COLO829 (cell line): ENCODE measurements at regions not wholly inside any gene's neighbourhood (a gene's known extent, or its start where the extent isn't known, plus 50 kb on each side); places are given as distances from the start of the nearest gene placed in this dataset.

Source experiments
- DNase-seq: peaks from one replicate; pipeline ENCODE4 v3.0.0; 2012; ENCODE audit warnings: low spot score

DNA sequence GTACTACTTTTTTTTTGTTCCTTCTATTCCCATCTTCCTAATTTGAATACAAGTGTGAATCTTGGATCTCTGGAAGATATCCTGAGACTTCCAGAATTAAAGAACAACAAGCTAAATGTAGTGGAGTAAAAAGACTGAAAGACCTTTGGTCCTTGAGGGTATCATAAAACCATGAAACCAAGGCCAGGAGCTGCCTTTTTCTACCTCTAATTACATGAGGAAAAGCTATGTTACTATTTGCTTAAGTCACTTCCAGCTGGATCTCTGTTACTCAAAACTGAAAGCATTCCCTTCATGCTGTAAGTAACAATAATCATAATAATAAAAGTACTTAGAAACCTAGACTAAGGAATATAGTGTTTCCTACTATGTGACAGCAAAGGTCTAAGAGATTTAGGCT, 649.6 kb downstream of the KCTD16 start:
- DNase-seq = no peak

GRCh38 chr5:144815131-144815530, 644.5 kb downstream of the KCTD16 start:
- DNase-seq = no peak

- no peak for DNase-seq
These were observed 642.1 kb downstream of the KCTD16 start for GRCh38 chr5:144812763-144813162.

GRCh38 chr5:144800169-144800568, 629.5 kb downstream of the KCTD16 start:
- DNase-seq = no peak

DNA sequence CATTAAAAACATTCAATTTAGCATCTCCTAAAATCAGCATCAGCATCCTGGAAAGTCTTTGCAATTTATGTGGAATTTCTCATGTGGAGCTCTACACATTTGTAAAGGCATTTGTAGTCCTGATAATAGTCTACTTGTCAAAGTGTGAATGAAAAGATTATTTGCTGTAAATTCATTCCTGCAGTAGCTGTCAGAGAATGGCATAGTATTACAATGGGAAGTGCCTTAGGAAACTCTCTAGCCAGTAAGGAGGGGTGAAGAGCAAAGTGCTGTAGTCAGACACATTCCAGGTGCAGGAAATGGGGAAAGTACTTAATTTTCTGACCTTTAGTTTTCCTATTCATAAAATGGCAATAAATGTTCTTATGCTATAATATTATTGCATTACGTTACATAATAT, 627.9 kb downstream of the KCTD16 start:
- DNase-seq = no peak

DNA sequence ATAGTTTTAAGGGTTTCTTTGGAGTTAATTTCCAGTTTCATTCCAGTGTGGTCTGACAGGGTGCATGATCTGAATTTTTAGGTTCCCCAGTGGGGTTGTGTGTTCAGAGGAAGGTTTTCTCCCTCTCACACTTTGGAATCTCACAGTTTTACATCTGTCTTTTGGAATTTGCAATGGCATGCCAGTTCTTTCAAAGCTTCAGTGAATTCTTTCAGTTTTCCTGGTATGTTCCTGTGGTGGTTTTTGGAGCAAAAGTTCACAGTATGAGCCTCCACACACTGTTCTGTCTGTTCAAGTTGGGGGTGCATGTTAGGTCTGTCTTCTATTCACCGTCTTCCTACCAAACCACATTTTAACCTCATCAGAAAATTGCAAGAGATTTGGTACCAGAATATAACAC, 624.2 kb downstream of the KCTD16 start:
- no peak for DNase-seq

- no peak for DNase-seq
These were observed 617.9 kb downstream of the KCTD16 start for GRCh38 chr5:144788556-144788955.

DNA sequence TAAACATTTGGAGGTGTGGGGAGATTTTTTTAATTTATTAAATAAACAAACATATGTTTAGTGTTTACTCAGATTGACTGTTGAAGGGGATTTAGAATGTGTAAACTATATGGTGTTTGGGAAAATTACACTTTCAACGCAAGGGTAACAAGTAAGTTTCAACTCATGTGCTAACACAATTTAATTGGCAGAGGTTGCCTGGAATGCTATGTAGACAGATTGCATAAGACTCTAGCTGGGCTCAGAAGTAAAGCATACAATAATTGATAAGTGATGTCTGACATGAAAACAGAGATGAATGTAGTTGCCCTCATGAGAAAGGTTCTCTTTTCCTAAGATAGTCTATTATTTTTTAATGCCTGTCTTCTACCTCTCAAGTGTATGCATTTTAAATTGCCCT, 617.4 kb downstream of the KCTD16 start:
- DNase-seq = no peak

GRCh38 chr5:144779368-144779767, 608.7 kb downstream of the KCTD16 start:
- DNase-seq = no peak

DNA sequence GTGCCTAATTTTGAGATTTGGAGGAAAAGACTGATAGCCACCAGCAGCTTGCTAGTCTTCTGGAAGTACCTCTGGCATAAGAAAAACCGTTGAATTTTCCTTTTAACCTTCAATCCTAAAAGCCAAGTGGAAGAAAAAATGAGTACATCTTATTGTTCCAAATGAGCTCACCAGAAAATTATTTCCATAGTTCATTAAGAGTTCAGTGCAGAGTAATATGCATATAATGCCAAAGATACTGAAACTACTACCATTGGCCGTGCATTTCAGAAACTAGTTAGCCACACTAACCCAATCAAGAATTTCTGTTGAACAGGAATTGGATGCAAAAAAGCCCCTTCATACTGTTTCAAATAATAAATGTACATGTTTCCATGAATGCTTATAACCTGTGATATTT, 607.9 kb downstream of the KCTD16 start:
- DNase-seq = no peak

DNA sequence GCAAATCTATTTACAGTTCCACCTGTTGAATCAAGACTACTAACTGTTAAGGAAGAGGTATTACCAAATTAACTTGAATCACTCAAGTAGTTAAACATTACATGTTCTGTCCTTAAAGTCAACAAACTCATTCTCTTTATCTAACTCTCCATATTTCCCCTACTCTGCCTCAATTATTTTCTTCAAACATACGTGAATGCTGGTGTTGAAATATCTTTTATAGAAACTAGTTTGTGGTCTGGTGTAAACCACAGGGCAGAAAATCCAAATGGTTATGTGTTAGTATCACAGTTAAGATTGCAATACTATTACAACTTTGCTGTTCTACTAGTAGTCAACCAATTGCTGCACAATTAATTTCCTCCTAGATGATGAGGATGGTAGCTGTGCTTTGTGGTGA, 603.5 kb downstream of the KCTD16 start:
- DNase-seq = no peak

DNA sequence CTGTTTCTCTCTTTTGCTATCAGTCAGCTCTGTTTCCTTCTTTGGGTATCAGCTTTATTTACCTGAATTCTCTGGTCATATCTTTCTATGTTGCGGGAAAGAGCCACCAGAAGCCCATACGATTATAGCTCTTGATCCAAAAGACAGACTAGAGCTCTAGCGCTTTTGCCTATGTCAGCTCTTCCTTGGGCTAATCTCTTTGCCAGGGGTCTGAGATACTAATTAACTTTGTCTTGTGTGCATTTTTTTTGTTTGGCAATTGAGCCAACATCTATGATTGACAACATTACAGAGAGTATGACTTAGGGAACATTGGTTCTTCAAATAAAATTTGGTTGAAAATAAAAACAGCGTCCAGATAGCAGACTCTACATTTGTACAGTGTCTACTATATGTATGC, 603.0 kb downstream of the KCTD16 start:
- no peak for DNase-seq

DNA sequence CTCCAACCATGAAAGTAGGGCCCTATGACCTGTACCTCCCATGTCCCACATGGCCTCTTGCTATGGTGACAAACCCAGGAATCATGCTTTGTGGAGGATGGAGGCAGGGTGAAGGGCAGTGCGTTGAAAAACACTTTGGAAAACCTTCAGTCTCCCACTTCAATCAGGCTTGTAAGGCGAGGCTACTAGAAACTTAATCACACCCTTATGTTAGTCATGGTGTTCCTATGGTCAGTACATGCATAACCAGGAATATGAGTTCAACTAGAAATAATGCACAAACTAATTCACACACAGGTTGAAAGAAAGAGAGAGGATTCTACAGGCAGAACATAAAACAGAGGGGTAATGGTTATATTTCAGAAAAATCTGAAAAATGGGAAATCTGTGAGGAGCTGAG, 601.1 kb downstream of the KCTD16 start:
- no peak for DNase-seq

GRCh38 chr5:144742361-144742760, 571.7 kb downstream of the KCTD16 start:
- no peak for DNase-seq

GRCh38 chr5:144731786-144732185, 561.1 kb downstream of the KCTD16 start:
- no peak for DNase-seq

DNA sequence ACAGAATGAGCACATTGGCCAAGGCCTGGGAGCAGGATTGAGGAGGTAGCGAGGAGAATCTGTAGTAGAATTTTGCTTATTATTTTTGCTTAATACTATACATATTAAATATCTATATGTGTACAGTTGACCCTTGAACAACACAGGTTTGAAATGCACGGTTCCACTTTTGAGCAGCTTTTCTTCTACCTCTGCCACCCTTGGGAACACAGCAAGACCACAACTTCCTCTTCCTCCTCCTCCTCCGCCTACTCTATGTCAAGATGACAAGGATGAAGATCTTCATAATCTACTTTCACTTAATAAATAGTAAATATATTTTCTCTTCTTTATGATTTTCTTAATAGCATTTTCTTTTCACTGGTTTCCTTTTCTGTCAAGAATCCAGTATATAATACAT, 541.4 kb downstream of the KCTD16 start:
- no peak for DNase-seq

GRCh38 chr5:144711172-144711571, 540.5 kb downstream of the KCTD16 start:
- no peak for DNase-seq

DNA sequence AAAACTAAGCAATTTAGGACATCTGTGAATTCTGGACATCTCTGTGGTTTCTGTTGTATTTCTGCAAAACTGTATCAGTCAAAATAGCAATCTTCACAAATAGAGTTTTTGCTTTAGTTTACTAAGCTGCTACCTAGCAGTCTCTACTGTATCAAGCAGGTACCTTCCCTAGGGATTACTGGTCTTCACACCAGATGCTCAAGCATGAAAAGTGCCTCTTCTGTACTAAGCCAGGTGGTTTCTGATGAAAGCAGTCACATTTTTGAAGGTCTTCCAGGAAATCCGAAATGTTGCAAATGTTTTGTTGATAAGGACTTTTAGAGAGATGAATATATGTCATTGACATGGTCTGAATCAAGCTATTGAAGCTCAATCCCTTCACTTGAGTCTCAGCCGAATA, 540.0 kb downstream of the KCTD16 start:
- DNase-seq = no peak

DNA sequence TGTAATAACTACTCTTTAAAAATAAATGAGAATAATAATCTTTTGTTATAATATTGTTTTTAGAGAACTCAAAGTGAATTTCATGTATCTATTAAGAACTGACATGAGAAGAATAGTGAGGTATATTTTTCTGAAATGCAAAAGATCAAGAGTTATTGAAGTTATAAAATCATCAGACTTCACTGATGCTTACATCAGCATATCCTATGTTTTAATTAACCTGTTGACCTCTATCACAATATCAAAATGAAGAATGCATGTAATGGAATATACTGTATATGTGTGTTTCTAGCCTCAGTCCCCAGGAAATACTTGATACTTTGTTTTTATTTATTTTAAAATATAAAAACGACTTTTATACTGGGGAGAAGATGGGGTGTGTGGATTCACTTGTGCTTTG, 533.1 kb downstream of the KCTD16 start:
- no peak for DNase-seq

DNA sequence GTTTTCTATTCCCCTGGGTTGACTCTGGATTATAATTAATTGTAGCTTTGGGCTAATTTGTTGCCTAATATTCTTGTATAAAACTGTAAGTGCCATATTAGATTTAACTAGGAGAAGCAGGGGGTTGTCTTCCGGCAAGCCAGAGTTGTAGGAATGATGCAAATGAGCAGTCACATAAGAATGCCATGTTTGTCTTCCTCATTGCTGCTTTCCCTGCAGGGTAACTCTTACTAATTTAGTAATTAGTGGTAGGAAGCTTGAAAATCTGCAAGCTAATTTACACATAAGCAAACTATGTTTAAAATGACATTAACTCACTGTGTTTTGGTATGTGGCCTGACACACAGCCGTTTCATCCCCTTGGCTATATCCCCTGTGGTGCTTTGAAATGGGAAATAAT, 527.8 kb downstream of the KCTD16 start:
- DNase-seq = no peak

- DNase-seq = no peak
These were observed 527.2 kb downstream of the KCTD16 start for GRCh38 chr5:144697847-144698262.

DNA sequence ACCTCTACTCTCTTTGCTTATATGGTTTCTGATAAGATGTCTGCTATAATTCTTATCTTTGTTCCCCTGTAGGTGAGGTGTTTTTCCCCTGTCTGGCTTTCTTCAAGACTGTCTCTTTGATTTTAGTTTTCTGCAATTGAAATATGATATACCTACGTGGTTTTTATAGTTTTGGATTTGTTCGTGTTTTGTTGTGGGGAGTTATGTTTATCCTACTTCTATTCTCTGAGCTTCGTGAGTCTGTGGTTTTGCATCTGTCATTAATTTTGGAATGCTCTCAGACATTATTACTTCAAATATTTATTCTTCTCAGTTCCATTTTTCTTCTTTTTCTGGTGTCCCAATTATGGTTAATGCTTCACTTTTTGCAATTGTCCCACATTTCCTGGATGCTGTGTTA, 521.3 kb downstream of the KCTD16 start:
- DNase-seq = no peak

DNA sequence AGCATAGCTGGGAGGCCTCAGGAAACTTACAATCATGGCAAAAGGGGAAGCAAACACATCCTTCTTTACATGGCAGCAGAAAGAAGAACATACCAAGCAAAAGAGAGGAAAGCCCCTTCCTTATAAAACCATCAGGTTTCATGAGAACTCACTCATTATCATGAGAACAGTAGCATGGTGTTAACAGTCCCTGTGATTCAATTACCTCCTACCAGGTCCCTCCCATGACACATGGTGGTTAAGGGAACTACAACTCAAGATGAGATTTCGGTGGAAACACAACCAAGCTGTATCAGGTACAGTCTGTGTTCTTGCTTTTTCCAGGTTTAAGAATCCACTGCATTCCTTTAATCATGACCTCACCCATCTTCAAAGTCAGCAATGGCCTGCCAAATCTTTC, 514.2 kb downstream of the KCTD16 start:
- no peak for DNase-seq

DNA sequence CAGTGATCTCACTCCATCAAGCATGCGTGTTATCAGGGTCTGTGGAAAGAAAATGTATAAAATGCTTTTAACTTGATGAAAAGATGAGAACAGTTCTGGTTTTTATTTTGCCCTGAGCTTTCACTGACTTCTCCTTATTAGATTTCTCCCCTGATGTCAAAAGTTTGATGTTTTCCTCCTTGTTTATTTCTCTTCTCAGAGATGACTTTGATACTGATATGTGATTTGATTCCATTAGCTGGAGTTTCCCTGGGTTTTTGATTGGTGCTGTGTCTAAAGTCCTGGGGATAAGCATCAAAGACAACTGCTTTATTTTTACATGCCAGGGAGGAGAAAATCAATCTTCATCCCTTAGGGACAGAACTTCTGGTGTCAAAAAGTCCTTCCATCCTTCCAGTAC, 510.0 kb downstream of the KCTD16 start:
- no peak for DNase-seq

DNA sequence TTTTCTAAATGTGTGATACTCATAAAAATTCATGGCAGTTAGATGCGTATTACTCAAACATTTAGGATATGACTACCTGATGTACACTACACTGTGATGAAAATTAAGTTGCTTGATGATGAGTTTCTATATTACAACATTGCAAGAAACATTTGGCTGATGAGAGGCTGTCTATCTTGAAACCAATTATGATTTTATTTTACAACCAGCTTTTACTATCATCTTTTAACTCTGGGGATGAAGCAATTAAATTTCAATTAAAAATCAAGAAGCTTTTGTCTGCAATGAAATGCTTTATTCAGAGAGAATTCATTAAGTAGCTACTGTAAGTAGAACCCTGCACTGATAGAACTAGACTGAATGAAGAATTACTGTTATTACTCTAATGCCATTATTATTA, 500.4 kb downstream of the KCTD16 start:
- DNase-seq = no peak
